Nephron progenitor cell (in vitro differentiated cells): ENCODE measurements at regions not wholly inside any gene's neighbourhood (a gene's known extent, or its start where the extent isn't known, plus 50 kb on each side); places are given as distances from the start of the nearest gene placed in this dataset.

ENCODE experiments used
- DNase-seq: peaks from one replicate; pipeline ENCODE4 v3.0.0; 2021
- H3K27ac Mint-ChIP-seq: 2 replicates; pipeline ENCODE4 v1.8.0; 2021; ENCODE audit warnings: mild to moderate bottlenecking, moderate library complexity, mixed read lengths
- H3K27me3 Mint-ChIP-seq: 2 replicates; pipeline ENCODE4 v1.8.0; 2021; ENCODE audit warnings: mild to moderate bottlenecking, low read depth, mixed read lengths; ENCODE audit not compliant: poor library complexity
- H3K36me3 Mint-ChIP-seq: 2 replicates; pipeline ENCODE4 v1.8.0; 2021; ENCODE audit warnings: low read depth, mixed read lengths
- H3K4me1 Mint-ChIP-seq: 2 replicates; pipeline ENCODE4 v1.8.0; 2021; ENCODE audit warnings: mixed read lengths
- H3K4me3 Mint-ChIP-seq: 2 replicates; pipeline ENCODE4 v1.8.0; 2021; ENCODE audit warnings: mild to moderate bottlenecking, moderate library complexity, mixed read lengths
- H3K9me3 Mint-ChIP-seq: 2 replicates; pipeline ENCODE4 v1.8.0; 2021; ENCODE audit warnings: mild to moderate bottlenecking, moderate library complexity, mixed read lengths
- TF ChIP-seq, protein P1 (sequence below): fragments of 200-600 bp; sonication (generic); IDR thresholded peaks from 2 replicates; pipeline ENCODE4 v1.5.0; 2021; ENCODE audit warnings: antibody characterized with exemption

- Mint-ChIP-seq H3K4me1 (peaks cover 6% of the 10 kb centered on the region), H3K27ac (no peak overlapping the region), H3K36me3 (no peaks in the 10 kb centered on the region), H3K9me3 (no peaks in the 10 kb centered on the region), H3K4me3 (no peak overlapping the region), H3K27me3 (no peaks in the 10 kb centered on the region)
- DNase-seq: no peak
- TF ChIP-seq, protein P1, sequence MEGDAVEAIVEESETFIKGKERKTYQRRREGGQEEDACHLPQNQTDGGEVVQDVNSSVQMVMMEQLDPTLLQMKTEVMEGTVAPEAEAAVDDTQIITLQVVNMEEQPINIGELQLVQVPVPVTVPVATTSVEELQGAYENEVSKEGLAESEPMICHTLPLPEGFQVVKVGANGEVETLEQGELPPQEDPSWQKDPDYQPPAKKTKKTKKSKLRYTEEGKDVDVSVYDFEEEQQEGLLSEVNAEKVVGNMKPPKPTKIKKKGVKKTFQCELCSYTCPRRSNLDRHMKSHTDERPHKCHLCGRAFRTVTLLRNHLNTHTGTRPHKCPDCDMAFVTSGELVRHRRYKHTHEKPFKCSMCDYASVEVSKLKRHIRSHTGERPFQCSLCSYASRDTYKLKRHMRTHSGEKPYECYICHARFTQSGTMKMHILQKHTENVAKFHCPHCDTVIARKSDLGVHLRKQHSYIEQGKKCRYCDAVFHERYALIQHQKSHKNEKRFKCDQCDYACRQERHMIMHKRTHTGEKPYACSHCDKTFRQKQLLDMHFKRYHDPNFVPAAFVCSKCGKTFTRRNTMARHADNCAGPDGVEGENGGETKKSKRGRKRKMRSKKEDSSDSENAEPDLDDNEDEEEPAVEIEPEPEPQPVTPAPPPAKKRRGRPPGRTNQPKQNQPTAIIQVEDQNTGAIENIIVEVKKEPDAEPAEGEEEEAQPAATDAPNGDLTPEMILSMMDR: no peak
These were observed 283.9 kb downstream of the TAFA4 start for GRCh38 chr3:68648494-68648893.

GRCh38 chr3:68631850-68632545 is 300.3 kb downstream of the TAFA4 start:
- TF ChIP-seq, protein P1: no peak
- no peaks in the 10 kb centered on the region for H3K36me3 Mint-ChIP-seq
- no peaks in the 10 kb centered on the region for H3K27me3 Mint-ChIP-seq
- no peak overlapping the region for H3K4me3 Mint-ChIP-seq
- H3K4me1 Mint-ChIP-seq: peaks cover 4% of the 10 kb centered on the region
- no peak overlapping the region for H3K27ac Mint-ChIP-seq
- DNase-seq: no peak
- H3K9me3 Mint-ChIP-seq: peaks cover 13% of the 10 kb centered on the region

DNA sequence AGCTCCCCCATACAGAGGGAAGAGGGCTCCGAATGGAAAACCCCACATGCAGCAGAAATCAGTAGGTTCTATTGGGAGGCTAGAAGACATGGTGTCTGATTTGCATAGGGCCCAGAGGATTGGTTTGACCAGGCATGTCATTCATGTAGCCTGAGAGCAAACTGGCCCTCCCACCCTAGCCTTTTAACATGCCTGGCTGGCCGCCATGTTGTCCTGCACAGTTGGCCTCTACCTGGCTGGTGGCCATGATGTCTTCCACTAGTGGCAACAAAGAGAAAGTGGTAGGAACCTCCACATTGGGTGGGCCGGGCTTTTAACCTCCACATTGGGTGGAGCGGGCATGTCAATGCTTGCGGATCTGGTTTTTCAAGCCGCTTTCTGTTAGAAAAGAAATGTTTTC is 312.1 kb downstream of the TAFA4 start:
- peaks cover 15% of the 10 kb centered on the region for H3K9me3 Mint-ChIP-seq
- no peak for DNase-seq
- peaks cover 7% of the 10 kb centered on the region for H3K36me3 Mint-ChIP-seq
- TF ChIP-seq, protein P1: no peak
- no peak overlapping the region for H3K4me3 Mint-ChIP-seq
- no peaks in the 10 kb centered on the region for H3K4me1 Mint-ChIP-seq
- H3K27me3 Mint-ChIP-seq: no peaks in the 10 kb centered on the region
- H3K27ac Mint-ChIP-seq: no peak overlapping the region

- no peak for DNase-seq
- Mint-ChIP-seq H3K4me1 (no peaks in the 10 kb centered on the region), H3K4me3 (no peak overlapping the region), H3K27me3 (no peaks in the 10 kb centered on the region), H3K27ac (no peak overlapping the region), H3K9me3 (peaks cover 14% of the 10 kb centered on the region), H3K36me3 (peaks cover 4% of the 10 kb centered on the region)
- TF ChIP-seq, protein P1: no peak
These were observed 318.3 kb downstream of the TAFA4 start for GRCh38 chr3:68614087-68614486.

DNA sequence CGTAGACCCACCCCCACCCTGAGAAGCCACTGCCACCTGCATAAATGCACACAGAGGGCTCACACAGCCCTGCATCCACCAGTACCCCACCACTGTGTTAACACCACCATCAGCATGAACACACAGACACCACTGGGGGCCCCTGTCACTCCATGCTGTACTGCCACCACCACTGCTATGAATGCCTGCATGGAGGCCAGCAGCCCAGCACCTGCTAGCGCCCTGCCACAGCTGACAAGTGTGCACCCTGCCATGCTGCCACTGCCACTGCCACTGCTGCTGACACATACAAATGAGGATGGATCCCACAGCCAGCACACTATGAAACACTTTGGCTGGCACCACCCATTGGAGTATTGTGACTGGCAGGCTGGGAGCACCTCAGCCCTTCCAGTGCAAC is 361.0 kb downstream of the TAFA4 start:
- Mint-ChIP-seq H3K9me3 (peaks cover 13% of the 10 kb centered on the region), H3K4me1 (no peaks in the 10 kb centered on the region)

More for the DNA sequence above, 361.0 kb downstream of the TAFA4 start:
- no peak for DNase-seq
- H3K27ac Mint-ChIP-seq: no peak overlapping the region
- no peaks in the 10 kb centered on the region for H3K27me3 Mint-ChIP-seq
- no peak overlapping the region for H3K4me3 Mint-ChIP-seq
- TF ChIP-seq, protein P1: no peak
- H3K36me3 Mint-ChIP-seq: no peaks in the 10 kb centered on the region
